ENCODE measurements at regions not wholly inside any gene's neighbourhood (a gene's known extent, or its start where the extent isn't known, plus 50 kb on each side); places are given as distances from the start of the nearest gene placed in this dataset.

- TF ChIP-seq CTCF (IDR thresholded peaks at IDR 0.05) (no peak), EP300 (IDR thresholded peaks at IDR 0.05) (no peak), POLR2A (IDR thresholded peaks at IDR 0.05) (no peak)
Measured at GRCh38 chr22:34812631-34813030, 253.3 kb upstream of the ISX start.

All from ovary (tissue), 3 donors.